Trophoblast cell (in vitro differentiated cells and primary cell): ENCODE measurements at regions not wholly inside any gene's neighbourhood (a gene's known extent, or its start where the extent isn't known, plus 50 kb on each side); places are given as distances from the start of the nearest gene placed in this dataset.

ENCODE experiments used
- DNase-seq, 2 donors: peaks; one replicate each; pipeline ENCODE4 v3.0.0-alpha.2; 2016
- H2AFZ ChIP-seq: 2 replicates; pipeline ENCODE4 v1.6.1; 2013; ENCODE audit warnings: low read length, moderate library complexity, mild to moderate bottlenecking; ENCODE audit not compliant: insufficient read depth, poor library complexity
- H2AK5ac ChIP-seq: 2 replicates; pipeline ENCODE4 v1.6.1; 2013; ENCODE audit warnings: mild to moderate bottlenecking, low read length
- H2BK120ac ChIP-seq: 2 replicates; pipeline ENCODE4 v1.6.1; 2013; ENCODE audit warnings: low read length, mild to moderate bottlenecking, moderate library complexity; ENCODE audit not compliant: insufficient read depth, poor library complexity
- H2BK12ac ChIP-seq: 2 replicates; pipeline ENCODE4 v1.6.1; 2013; ENCODE audit warnings: mild to moderate bottlenecking, low read length, moderate library complexity
- H2BK5ac ChIP-seq: 2 replicates; pipeline ENCODE4 v1.6.1; 2013; ENCODE audit warnings: low read length, low read depth, moderate library complexity, mild to moderate bottlenecking; ENCODE audit not compliant: poor library complexity
- H3K14ac ChIP-seq: 2 replicates; pipeline ENCODE4 v1.6.1; 2013; ENCODE audit warnings: mild to moderate bottlenecking, low read length
- H3K18ac ChIP-seq: 2 replicates; pipeline ENCODE4 v1.6.1; 2013; ENCODE audit warnings: mild to moderate bottlenecking, low read length
- H3K23ac ChIP-seq: 2 replicates; pipeline ENCODE4 v1.6.1; 2013; ENCODE audit warnings: low read length
- H3K27ac ChIP-seq: 2 replicates; pipeline ENCODE4 v1.5.1; 2013; ENCODE audit warnings: low read depth, mild to moderate bottlenecking, inconsistent platforms, low read length, moderate library complexity
- H3K27me3 ChIP-seq: 2 replicates; pipeline ENCODE4 v1.6.1; 2013; ENCODE audit warnings: inconsistent platforms, mild to moderate bottlenecking, low read length, moderate library complexity; ENCODE audit not compliant: insufficient read depth
- H3K36me3 ChIP-seq, 2 experiments: 1 replicate in 1 of 2; 2 replicates in 1 of 2; pipeline ENCODE4 v1.6.1; 2013; ENCODE audit warnings: low read length in 2 of 2, mild to moderate bottlenecking in 2 of 2, moderate library complexity in 1 of 2; ENCODE audit not compliant: insufficient read depth in 2 of 2, control insufficient read depth in 1 of 2
- H3K4ac ChIP-seq: 2 replicates; pipeline ENCODE4 v1.6.1; 2013; ENCODE audit warnings: low read depth, mild to moderate bottlenecking, low read length, moderate library complexity
- H3K4me1 ChIP-seq, 2 experiments: 1 replicate in 1 of 2; 2 replicates in 1 of 2; pipeline ENCODE4 v1.6.1; 2013; ENCODE audit warnings: low read length in 2 of 2, mild to moderate bottlenecking in 2 of 2, moderate library complexity in 1 of 2; ENCODE audit not compliant: insufficient read depth in 2 of 2, control insufficient read depth in 1 of 2
- H3K4me2 ChIP-seq: 2 replicates; pipeline ENCODE4 v1.6.1; 2013; ENCODE audit warnings: inconsistent platforms, mild to moderate bottlenecking, low read length, moderate library complexity
- H3K4me3 ChIP-seq: 2 replicates; pipeline ENCODE4 v1.5.1; 2013; ENCODE audit warnings: mild to moderate bottlenecking, low read depth, low read length, inconsistent platforms
- H3K79me1 ChIP-seq: one replicate; pipeline ENCODE4 v1.6.1; 2013; ENCODE audit warnings: low read length
- H3K79me2 ChIP-seq: 2 replicates; pipeline ENCODE4 v1.6.1; 2013; ENCODE audit warnings: low read length, mild to moderate bottlenecking; ENCODE audit not compliant: control insufficient read depth, insufficient read depth, poor library complexity
- H3K9ac ChIP-seq: 2 replicates; pipeline ENCODE4 v1.6.1; 2013; ENCODE audit warnings: mild to moderate bottlenecking, low read length
- H3K9me3 ChIP-seq: 2 replicates; pipeline ENCODE4 v1.6.1; 2013; ENCODE audit warnings: low read depth, mild to moderate bottlenecking, control low read depth, inconsistent platforms, low read length; ENCODE audit not compliant: insufficient read depth
- H4K12ac ChIP-seq: 2 replicates; pipeline ENCODE4 v1.6.1; 2013; ENCODE audit warnings: low read depth, mild to moderate bottlenecking, low read length, moderate library complexity
- H4K8ac ChIP-seq: 2 replicates; pipeline ENCODE4 v1.6.1; 2013; ENCODE audit warnings: low read depth, mild to moderate bottlenecking, low read length, moderate library complexity
- H4K91ac ChIP-seq: one replicate; pipeline ENCODE4 v1.6.1; 2013; ENCODE audit warnings: low read depth, mild to moderate bottlenecking, low read length, moderate library complexity
- WGBS: extraction: QIAGEN DNeasy Blood & Tissue Kit; methylation state at CpG from one replicate; pipeline ENCODE4 v1.1.7; 2013; ENCODE audit warnings: missing lambda C conversion rate; ENCODE audit not compliant: insufficient read length, insufficient coverage; ENCODE audit errors: extremely low coverage; 5-methylcytosine and 5-hydroxymethylcytosine counted together

DNA sequence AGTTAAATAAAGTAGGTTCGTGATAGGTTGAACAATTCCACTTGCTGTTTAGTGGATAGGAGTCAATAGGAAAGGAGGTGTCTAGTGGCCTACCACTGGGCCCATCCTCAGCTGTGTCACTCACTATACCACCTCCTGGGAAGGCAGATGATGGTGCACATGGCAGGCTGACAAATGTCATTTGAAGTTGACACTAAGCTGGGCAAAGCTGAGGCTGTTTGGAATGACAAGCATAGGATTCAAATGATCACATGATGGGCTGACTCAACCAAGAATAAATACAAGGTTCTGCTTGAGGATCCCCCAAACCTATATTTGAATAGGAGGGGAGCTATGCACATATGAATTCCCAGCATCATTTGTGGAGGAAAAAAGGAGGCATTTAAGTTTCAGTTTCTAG lies 489.8 kb downstream of the RPS24 start:
- no peak for DNase-seq
- Histone ChIP-seq H3K9me3 (no peaks in the 10 kb centered on the region), H3K79me2 (no peaks in the 10 kb centered on the region), H2BK12ac (no peak overlapping the region), H4K91ac (no peak overlapping the region), H3K79me1 (no peaks in the 10 kb centered on the region), H3K36me3 (no peaks in the 10 kb centered on the region), H4K8ac (no peak overlapping the region), H3K14ac (no peak overlapping the region), H3K27me3 (no peaks in the 10 kb centered on the region), H3K27ac (no peak overlapping the region), H4K12ac (no peak overlapping the region), H2AFZ (no peak overlapping the region), H3K9ac (no peak overlapping the region), H3K18ac (no peak overlapping the region), H3K23ac (no peak overlapping the region), H2BK5ac (no peak overlapping the region), H2BK120ac (no peak overlapping the region), H3K4ac (no peak overlapping the region), H3K4me1 (peaks cover 3 to 10% of the 10 kb centered on the region in 2 experiments), H3K4me2 (no peak overlapping the region), H3K4me3 (no peak overlapping the region), H2AK5ac (no peak overlapping the region)
- WGBS = no CpG with 5 or more reads among the region's 1 CpG

DNA sequence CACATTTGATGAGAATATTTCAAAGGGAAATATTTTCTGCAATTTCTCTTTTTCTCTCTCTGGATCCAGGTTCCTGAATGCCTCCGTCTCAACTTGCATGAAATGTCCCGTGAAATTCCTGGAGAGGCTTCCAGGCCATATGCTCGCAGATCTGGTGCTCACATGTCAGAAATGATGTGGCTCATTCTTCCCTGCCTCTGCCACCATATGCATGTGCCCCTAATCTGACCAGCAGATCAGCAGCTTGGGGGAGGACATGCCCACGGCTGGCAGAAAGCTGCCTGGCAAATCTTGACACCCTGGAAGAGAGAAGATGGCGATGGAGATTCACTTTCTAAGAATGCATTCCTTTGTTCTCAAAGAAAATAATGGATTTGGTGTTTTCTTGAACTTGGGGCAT lies 490.7 kb downstream of the RPS24 start:
- Histone ChIP-seq H3K18ac (no peak overlapping the region), H3K4ac (no peak overlapping the region), H3K9ac (no peak overlapping the region), H2BK5ac (no peak overlapping the region), H3K36me3 (no peaks in the 10 kb centered on the region), H3K4me1 (peaks cover 3 to 14% of the 10 kb centered on the region in 2 experiments), H3K4me3 (no peak overlapping the region), H2AK5ac (no peak overlapping the region), H4K12ac (no peak overlapping the region), H3K27ac (no peak overlapping the region), H3K14ac (peak overlapping the region; percentile 20), H2AFZ (no peak overlapping the region), H4K91ac (no peak overlapping the region), H2BK12ac (no peak overlapping the region), H3K9me3 (no peaks in the 10 kb centered on the region), H4K8ac (no peak overlapping the region), H3K27me3 (no peaks in the 10 kb centered on the region), H3K79me1 (peaks cover 2% of the 10 kb centered on the region), H2BK120ac (peak overlapping the region; percentile 37), H3K4me2 (no peak overlapping the region), H3K23ac (no peak overlapping the region), H3K79me2 (no peaks in the 10 kb centered on the region)
- WGBS = no CpG with 5 or more reads among the region's 5 CpGs
- no peak for DNase-seq

DNA sequence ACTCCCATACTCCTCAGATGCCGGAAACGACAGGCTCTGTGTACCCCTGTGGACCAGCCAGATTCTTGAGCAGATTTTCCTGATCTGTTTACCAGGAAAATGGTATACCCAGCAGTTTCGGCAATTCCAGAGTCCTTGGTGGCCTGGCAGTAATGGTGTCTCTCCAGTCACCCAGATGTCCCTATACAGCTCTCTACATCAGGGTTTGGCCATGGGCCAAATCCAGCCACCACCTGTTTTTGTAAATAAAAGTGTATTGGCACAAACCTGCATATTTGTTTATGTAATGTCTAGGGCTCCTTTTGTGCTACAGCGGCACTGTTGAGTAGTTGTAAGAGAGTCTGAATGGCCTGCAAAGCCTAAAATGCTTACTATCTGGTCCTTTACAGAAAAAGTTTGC lies 491.3 kb downstream of the RPS24 start:
- no peak overlapping the region for H2BK120ac ChIP-seq
- H4K8ac ChIP-seq = no peak overlapping the region
- H2AK5ac ChIP-seq = no peak overlapping the region
- H2BK5ac ChIP-seq = no peak overlapping the region
- no peak overlapping the region for H3K4me2 ChIP-seq
- no peak overlapping the region for H3K9ac ChIP-seq
- H3K79me2 ChIP-seq = no peaks in the 10 kb centered on the region
- no peak overlapping the region for H2BK12ac ChIP-seq
- no peak overlapping the region for H3K18ac ChIP-seq
- DNase-seq = no peak
- H3K79me1 ChIP-seq = peaks cover 2% of the 10 kb centered on the region
- H3K36me3 ChIP-seq = no peaks in the 10 kb centered on the region
- no peak overlapping the region for H3K14ac ChIP-seq
- no peaks in the 10 kb centered on the region for H3K27me3 ChIP-seq
- no CpG with 5 or more reads among the region's 4 CpGs for WGBS
- no peak overlapping the region for H4K12ac ChIP-seq
- H3K4ac ChIP-seq = no peak overlapping the region
- H3K9me3 ChIP-seq = no peaks in the 10 kb centered on the region
- no peak overlapping the region for H3K4me3 ChIP-seq
- no peak overlapping the region for H2AFZ ChIP-seq
- no peak overlapping the region for H3K27ac ChIP-seq
- H4K91ac ChIP-seq = no peak overlapping the region
- peaks cover 3 to 14% of the 10 kb centered on the region in 2 experiments for H3K4me1 ChIP-seq
- H3K23ac ChIP-seq = no peak overlapping the region

DNA sequence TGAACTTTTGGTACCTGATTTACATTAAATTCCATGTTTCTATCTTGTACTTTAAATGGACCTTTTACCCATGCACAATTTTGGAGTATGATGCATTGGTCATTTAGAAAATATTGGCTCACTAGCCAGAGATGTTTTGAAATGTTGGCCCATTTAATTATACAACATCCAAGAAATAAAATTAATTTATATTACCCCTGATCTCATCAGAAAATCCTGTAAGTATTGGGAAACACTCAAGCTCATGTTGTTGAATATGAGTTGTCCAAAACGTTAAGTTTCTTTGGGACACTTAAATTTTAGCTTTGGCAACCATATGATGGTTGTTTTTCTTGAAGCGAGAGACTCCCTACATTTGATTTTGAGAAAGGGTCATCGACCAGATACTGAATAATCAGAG lies 492.7 kb downstream of the RPS24 start:
- no peak overlapping the region for H3K27ac ChIP-seq
- no peak overlapping the region for H3K14ac ChIP-seq
- no peak overlapping the region for H2AFZ ChIP-seq
- no CpG with 5 or more reads among the region's 3 CpGs for WGBS
- H4K91ac ChIP-seq = no peak overlapping the region
- H3K4me1 ChIP-seq = peaks cover 3 to 8% of the 10 kb centered on the region in 2 experiments
- H4K8ac ChIP-seq = no peak overlapping the region
- peaks cover 2% of the 10 kb centered on the region for H3K79me1 ChIP-seq
- H2BK5ac ChIP-seq = no peak overlapping the region
- H3K9me3 ChIP-seq = peaks cover 2% of the 10 kb centered on the region
- H2BK12ac ChIP-seq = no peak overlapping the region
- no peak overlapping the region for H3K4me2 ChIP-seq
- no peak overlapping the region for H3K18ac ChIP-seq
- H3K27me3 ChIP-seq = no peaks in the 10 kb centered on the region
- no peak overlapping the region for H3K23ac ChIP-seq
- H2BK120ac ChIP-seq = no peak overlapping the region
- H4K12ac ChIP-seq = no peak overlapping the region
- no peak overlapping the region for H3K4ac ChIP-seq
- H3K9ac ChIP-seq = no peak overlapping the region
- no peak overlapping the region for H3K4me3 ChIP-seq
- no peaks in the 10 kb centered on the region for H3K79me2 ChIP-seq
- no peak overlapping the region for H2AK5ac ChIP-seq
- no peak for DNase-seq
- no peaks in the 10 kb centered on the region for H3K36me3 ChIP-seq
